HG02642 (cell line): ENCODE measurements at regions not wholly inside any gene's neighbourhood (a gene's known extent, or its start where the extent isn't known, plus 50 kb on each side); places are given as distances from the start of the nearest gene placed in this dataset.
"Not testable (repeated sequence)": the region's sequence is repeated elsewhere in the genome, so short reads cannot be mapped to it uniquely, and the experiment has no call there.

Experiments used
- ATAC-seq: cut with Tn5 transposase; IDR thresholded peaks from one replicate; pipeline ENCODE4 v1.9.1; 2021; ENCODE audit warnings: mild to moderate bottlenecking; ENCODE audit not compliant: unreplicated experiment, poor library complexity

GRCh38 chr1:4203501-4203900, 303.4 kb upstream of the C1orf174 start:
- no peak for ATAC-seq

GRCh38 chr1:4207183-4207582, 307.1 kb upstream of the C1orf174 start:
- ATAC-seq: no peak

GRCh38 chr1:4207842-4208692, 308.0 kb upstream of the C1orf174 start:
- no peak for ATAC-seq

GRCh38 chr1:4210043-4210442, 310.0 kb upstream of the C1orf174 start:
- no peak for ATAC-seq

- no peak for ATAC-seq
These were observed 312.7 kb upstream of the C1orf174 start for GRCh38 chr1:4212796-4213195.

- no peak for ATAC-seq
These were observed 313.4 kb upstream of the C1orf174 start for GRCh38 chr1:4213366-4213973.

- ATAC-seq: no peak
These were observed 314.8 kb upstream of the C1orf174 start for GRCh38 chr1:4214826-4215225.

GRCh38 chr1:4215391-4215790, 315.3 kb upstream of the C1orf174 start:
- no peak for ATAC-seq

- no peak for ATAC-seq
These were observed 316.2 kb upstream of the C1orf174 start for GRCh38 chr1:4216231-4216630.

- ATAC-seq: no peak
These were observed 318.5 kb upstream of the C1orf174 start for GRCh38 chr1:4218619-4219018.

GRCh38 chr1:4219111-4219510, 319.0 kb upstream of the C1orf174 start:
- no peak for ATAC-seq

GRCh38 chr1:4219826-4220225, 319.8 kb upstream of the C1orf174 start:
- ATAC-seq: no peak

GRCh38 chr1:4220362-4220761, 320.3 kb upstream of the C1orf174 start:
- ATAC-seq: no peak

- ATAC-seq: no peak
These were observed 321.0 kb upstream of the C1orf174 start for GRCh38 chr1:4221107-4221506.

- ATAC-seq: no peak
These were observed 324.8 kb upstream of the C1orf174 start for GRCh38 chr1:4224684-4225467.

GRCh38 chr1:4227986-4228385, 327.9 kb upstream of the C1orf174 start:
- no peak for ATAC-seq

GRCh38 chr1:4253935-4254334, 353.9 kb upstream of the C1orf174 start:
- ATAC-seq: no peak

- ATAC-seq: no peak
These were observed 356.3 kb upstream of the C1orf174 start for GRCh38 chr1:4256351-4256750.

GRCh38 chr1:4258146-4258777, 358.2 kb upstream of the C1orf174 start:
- not testable (repeated sequence) for ATAC-seq

- no peak for ATAC-seq
These were observed 361.3 kb upstream of the C1orf174 start for GRCh38 chr1:4261327-4261726.

GRCh38 chr1:4262665-4263064, 362.6 kb upstream of the C1orf174 start:
- ATAC-seq: peak; percentile 34
